ENCODE measurements at regions not wholly inside any gene's neighbourhood (a gene's known extent, or its start where the extent isn't known, plus 50 kb on each side); places are given as distances from the start of the nearest gene placed in this dataset.

GRCh38 chr5:93273176-93273575 is 307.8 kb downstream of the NR2F1-AS1 start:
- no peak for DNase-seq

GRCh38 chr5:93272108-93272507 is 308.9 kb downstream of the NR2F1-AS1 start:
- no peak for DNase-seq

- no peak for DNase-seq
Observed at GRCh38 chr5:93267736-93268135, 313.3 kb downstream of the NR2F1-AS1 start.

- DNase-seq, result no peak
Observed at GRCh38 chr5:93267276-93267675, 313.7 kb downstream of the NR2F1-AS1 start.

GRCh38 chr5:93257616-93258015 is 323.4 kb downstream of the NR2F1-AS1 start:
- no peak for DNase-seq

GRCh38 chr5:93255796-93256195 is 325.2 kb downstream of the NR2F1-AS1 start:
- DNase-seq, result no peak

- DNase-seq, result no peak
Observed at GRCh38 chr5:93252165-93252564, 328.9 kb downstream of the NR2F1-AS1 start.

- DNase-seq, result no peak
Observed at GRCh38 chr5:93251347-93251746, 329.7 kb downstream of the NR2F1-AS1 start.

GRCh38 chr5:93250424-93250823 is 330.6 kb downstream of the NR2F1-AS1 start:
- no peak for DNase-seq

- DNase-seq, result no peak
Observed at GRCh38 chr5:93249651-93250289, 331.2 kb downstream of the NR2F1-AS1 start.

- no peak for DNase-seq
Observed at GRCh38 chr5:93247105-93247504, 333.9 kb downstream of the NR2F1-AS1 start.

- no peak for DNase-seq
Observed at GRCh38 chr5:93246090-93246855, 334.7 kb downstream of the NR2F1-AS1 start.

GRCh38 chr5:93245226-93245625 is 335.8 kb downstream of the NR2F1-AS1 start:
- DNase-seq, result no peak

- no peak for DNase-seq
Observed at GRCh38 chr5:93243481-93243880, 337.5 kb downstream of the NR2F1-AS1 start.

- DNase-seq, result no peak
Observed at GRCh38 chr5:93240228-93240834, 340.7 kb downstream of the NR2F1-AS1 start.

GRCh38 chr5:93236807-93237421 is 344.1 kb downstream of the NR2F1-AS1 start:
- no peak for DNase-seq

- DNase-seq, result no peak
Observed at GRCh38 chr5:93235761-93236160, 345.3 kb downstream of the NR2F1-AS1 start.

- DNase-seq, result no peak
Observed at GRCh38 chr5:93226202-93226735, 354.8 kb downstream of the NR2F1-AS1 start.

GRCh38 chr5:93225748-93226147 is 355.3 kb downstream of the NR2F1-AS1 start:
- DNase-seq, result no peak

- no peak for DNase-seq
Observed at GRCh38 chr5:93224624-93225023, 356.4 kb downstream of the NR2F1-AS1 start.

- no peak for DNase-seq
Observed at GRCh38 chr5:93221773-93222172, 359.2 kb downstream of the NR2F1-AS1 start.

- no peak for DNase-seq
Observed at GRCh38 chr5:93220431-93220830, 360.6 kb downstream of the NR2F1-AS1 start.

GRCh38 chr5:93219641-93220145 is 361.3 kb downstream of the NR2F1-AS1 start:
- DNase-seq, result no peak
